DOHH2 (cell line): ENCODE measurements at regions not wholly inside any gene's neighbourhood (a gene's known extent, or its start where the extent isn't known, plus 50 kb on each side); places are given as distances from the start of the nearest gene placed in this dataset.

Experiments
- H3F3A ChIP-seq: fragments of 200-600 bp; sonication (generic), shearing (Covaris generic); 2 replicates; pipeline ENCODE4 v1.6.0; 2016; ENCODE audit warnings: antibody characterized with exemption, mild to moderate bottlenecking; ENCODE audit not compliant: control insufficient read depth, insufficient read depth
- H3K27ac ChIP-seq: fragments of 200-600 bp; sonication (generic); 2 replicates; pipeline ENCODE4 v1.5.1; 2014; ENCODE audit warnings: low read depth, mild to moderate bottlenecking, low read length, moderate library complexity
- H3K27me3 ChIP-seq: fragments of 200-600 bp; sonication (generic); 2 replicates; pipeline ENCODE4 v1.6.1; 2014; ENCODE audit warnings: mild to moderate bottlenecking, low read length, mixed read lengths; ENCODE audit not compliant: control insufficient read depth
- H3K36me3 ChIP-seq: fragments of 200-600 bp; sonication (generic); 2 replicates; pipeline ENCODE4 v1.6.1; 2014; ENCODE audit warnings: mild to moderate bottlenecking, low read length, moderate library complexity, mixed read lengths; ENCODE audit not compliant: control insufficient read depth
- H3K4me1 ChIP-seq: fragments of 200-600 bp; sonication (generic); 2 replicates; pipeline ENCODE4 v1.6.1; 2014; ENCODE audit warnings: mild to moderate bottlenecking, low read length, mixed read lengths; ENCODE audit not compliant: control insufficient read depth
- H3K4me2 ChIP-seq: fragments of 200-600 bp; sonication (generic); 2 replicates; pipeline ENCODE4 v1.6.0; 2014; ENCODE audit warnings: mild to moderate bottlenecking, low read length, moderate library complexity
- H3K4me3 ChIP-seq: fragments of 200-600 bp; sonication (generic); 2 replicates; pipeline ENCODE4 v1.5.1; 2014; ENCODE audit warnings: mild to moderate bottlenecking, low read length, mixed read lengths
- H3K79me2 ChIP-seq: fragments of 200-600 bp; sonication (generic); 2 replicates; pipeline ENCODE4 v1.6.1; 2014; ENCODE audit warnings: mild to moderate bottlenecking, low read length, mixed read lengths; ENCODE audit not compliant: control insufficient read depth
- H3K9me2 ChIP-seq: fragments of 200-600 bp; sonication (generic); replicated peaks from 2 replicates; pipeline ENCODE4 v1.6.1; 2014; ENCODE audit warnings: mild to moderate bottlenecking, low read length, mixed read lengths; ENCODE audit not compliant: control insufficient read depth
- H3K9me3 ChIP-seq: fragments of 200-600 bp; sonication (generic); 2 replicates; pipeline ENCODE4 v1.6.1; 2014; ENCODE audit warnings: antibody characterized with exemption, low read length, mixed read lengths; ENCODE audit not compliant: control insufficient read depth, insufficient read depth
- H4K20me1 ChIP-seq: fragments of 200-600 bp; sonication (generic); 2 replicates; pipeline ENCODE4 v1.6.0; 2014; ENCODE audit warnings: low read depth, mild to moderate bottlenecking, antibody characterized with exemption, low read length, moderate library complexity; ENCODE audit not compliant: control insufficient read depth, insufficient read depth
- CTCF ChIP-seq: fragments of 200-600 bp; sonication (generic); IDR thresholded peaks from one replicate; pipeline ENCODE4 v1.5.1; 2014; ENCODE audit warnings: antibody characterized with exemption, mild to moderate bottlenecking, low read depth, low read length; ENCODE audit not compliant: poor library complexity, severe bottlenecking
- EZH2phosphoT487 ChIP-seq: fragments of 200-600 bp; sonication (generic); IDR thresholded peaks from 2 replicates; pipeline ENCODE4 v1.6.1; 2017; ENCODE audit warnings: borderline replicate concordance, mild to moderate bottlenecking, antibody characterized with exemption, low read length, moderate library complexity, mixed read lengths

GRCh38 chr5:60267907-60268306 lies 374.4 kb upstream of the PDE4D start:
- Histone ChIP-seq H3K36me3 (no peaks in the 10 kb centered on the region), H3K4me3 (no peak overlapping the region), H3K9me2 (no peaks in the 10 kb centered on the region), H4K20me1 (no peaks in the 10 kb centered on the region), H3F3A (no peaks in the 10 kb centered on the region), H3K9me3 (no peaks in the 10 kb centered on the region), H3K27me3 (0 out of 2 replicates have a peak, but pooled peaks cover 4% of the 10 kb centered on the region), H3K27ac (no peak overlapping the region), H3K4me1 (no peaks in the 10 kb centered on the region), H3K4me2 (no peak overlapping the region), H3K79me2 (no peaks in the 10 kb centered on the region)
- TF ChIP-seq CTCF (no peak), EZH2phosphoT487 (no peak)

GRCh38 chr5:60263346-60263745 lies 369.8 kb upstream of the PDE4D start:
- Histone ChIP-seq H3K79me2 (no peaks in the 10 kb centered on the region), H3K27me3 (0 out of 2 replicates have a peak, but pooled peaks cover 4% of the 10 kb centered on the region), H4K20me1 (no peaks in the 10 kb centered on the region), H3K4me1 (no peaks in the 10 kb centered on the region), H3K9me3 (no peaks in the 10 kb centered on the region), H3K9me2 (no peaks in the 10 kb centered on the region), H3K27ac (no peak overlapping the region), H3K4me3 (no peak overlapping the region), H3K4me2 (no peak overlapping the region), H3K36me3 (no peaks in the 10 kb centered on the region), H3F3A (no peaks in the 10 kb centered on the region)
- TF ChIP-seq EZH2phosphoT487 (no peak), CTCF (no peak)

GRCh38 chr5:60262576-60263295 lies 369.2 kb upstream of the PDE4D start:
- H3K4me2 ChIP-seq, result no peak overlapping the region
- no peak overlapping the region for H3K27ac ChIP-seq
- 0 out of 2 replicates have a peak, but pooled peaks cover 4% of the 10 kb centered on the region for H3K27me3 ChIP-seq
- H3K79me2 ChIP-seq, result no peaks in the 10 kb centered on the region
- no peaks in the 10 kb centered on the region for H3K4me1 ChIP-seq
- no peaks in the 10 kb centered on the region for H3K9me3 ChIP-seq
- TF ChIP-seq CTCF (no peak), EZH2phosphoT487 (no peak)
- H3K9me2 ChIP-seq, result no peaks in the 10 kb centered on the region
- H3K4me3 ChIP-seq, result no peak overlapping the region
- no peaks in the 10 kb centered on the region for H4K20me1 ChIP-seq
- H3F3A ChIP-seq, result no peaks in the 10 kb centered on the region
- H3K36me3 ChIP-seq, result no peaks in the 10 kb centered on the region
